Astrocyte of the cerebellum (primary cell): ENCODE measurements at regions not wholly inside any gene's neighbourhood (a gene's known extent, or its start where the extent isn't known, plus 50 kb on each side); places are given as distances from the start of the nearest gene placed in this dataset.

Source experiments
- DNase-seq: peaks from one replicate; pipeline ENCODE4 v3.0.0-alpha.2; 2011; ENCODE audit warnings: low read depth
- H3K4me3 ChIP-seq: 2 replicates; pipeline ENCODE4 v1.5.1; 2011; ENCODE audit warnings: mild to moderate bottlenecking, low read depth, low read length, moderate library complexity
- in situ Hi-C: cut with HindIII; loops from 2 replicates; pipeline ENCODE4 v1.10.0; 2017; ENCODE audit warnings: low sequenced_read_pairs
- TF ChIP-seq, protein P1 (sequence below): IDR thresholded peaks from 2 replicates; pipeline ENCODE4 v1.5.1; 2012; ENCODE audit warnings: low read length, low read depth, moderate library complexity, mild to moderate bottlenecking; ENCODE audit errors: missing control alignments

DNA sequence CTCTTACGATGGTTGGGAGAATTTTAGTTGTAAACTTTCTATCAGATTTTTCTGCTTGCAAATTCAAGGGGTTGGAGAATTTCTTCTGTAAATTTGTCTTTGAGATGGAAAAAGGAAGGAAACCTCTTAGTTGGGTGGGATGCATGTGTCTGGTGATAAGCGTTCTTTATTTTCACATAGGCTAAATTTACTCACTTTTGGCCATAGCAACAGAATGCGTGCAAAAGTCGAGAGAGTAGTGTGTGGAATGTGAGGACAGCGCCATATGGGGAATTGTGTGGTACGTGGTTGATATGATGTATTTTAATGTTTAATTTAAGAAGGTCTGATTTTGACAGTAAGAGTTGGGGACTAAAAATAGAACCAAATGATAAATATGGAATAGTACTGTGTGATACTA, 282.2 kb downstream of the TAF11L14 start:
- in situ Hi-C loops: no loop called here
- TF ChIP-seq, protein P1, sequence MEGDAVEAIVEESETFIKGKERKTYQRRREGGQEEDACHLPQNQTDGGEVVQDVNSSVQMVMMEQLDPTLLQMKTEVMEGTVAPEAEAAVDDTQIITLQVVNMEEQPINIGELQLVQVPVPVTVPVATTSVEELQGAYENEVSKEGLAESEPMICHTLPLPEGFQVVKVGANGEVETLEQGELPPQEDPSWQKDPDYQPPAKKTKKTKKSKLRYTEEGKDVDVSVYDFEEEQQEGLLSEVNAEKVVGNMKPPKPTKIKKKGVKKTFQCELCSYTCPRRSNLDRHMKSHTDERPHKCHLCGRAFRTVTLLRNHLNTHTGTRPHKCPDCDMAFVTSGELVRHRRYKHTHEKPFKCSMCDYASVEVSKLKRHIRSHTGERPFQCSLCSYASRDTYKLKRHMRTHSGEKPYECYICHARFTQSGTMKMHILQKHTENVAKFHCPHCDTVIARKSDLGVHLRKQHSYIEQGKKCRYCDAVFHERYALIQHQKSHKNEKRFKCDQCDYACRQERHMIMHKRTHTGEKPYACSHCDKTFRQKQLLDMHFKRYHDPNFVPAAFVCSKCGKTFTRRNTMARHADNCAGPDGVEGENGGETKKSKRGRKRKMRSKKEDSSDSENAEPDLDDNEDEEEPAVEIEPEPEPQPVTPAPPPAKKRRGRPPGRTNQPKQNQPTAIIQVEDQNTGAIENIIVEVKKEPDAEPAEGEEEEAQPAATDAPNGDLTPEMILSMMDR: no peak
- H3K4me3 ChIP-seq: no peak overlapping the region
- DNase-seq: no peak

DNA sequence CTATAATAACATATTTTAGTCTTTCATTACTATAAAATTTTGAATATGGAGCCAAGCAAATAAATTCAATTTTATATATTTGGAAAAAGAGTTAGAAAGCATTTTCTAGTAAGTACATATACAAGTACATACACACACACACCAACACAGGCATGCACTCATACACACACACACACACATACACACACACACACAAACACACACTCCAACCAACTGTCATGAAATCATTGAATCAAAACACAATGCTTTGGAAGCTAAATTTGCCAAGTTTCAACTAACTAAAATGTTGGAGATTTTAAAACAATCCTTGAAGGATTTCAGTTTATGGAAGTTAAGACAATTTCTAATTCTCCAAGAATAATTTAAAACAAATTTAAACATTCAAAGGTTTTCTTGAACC, 283.2 kb downstream of the TAF11L14 start:
- in situ Hi-C loops: no loop called here

DNA sequence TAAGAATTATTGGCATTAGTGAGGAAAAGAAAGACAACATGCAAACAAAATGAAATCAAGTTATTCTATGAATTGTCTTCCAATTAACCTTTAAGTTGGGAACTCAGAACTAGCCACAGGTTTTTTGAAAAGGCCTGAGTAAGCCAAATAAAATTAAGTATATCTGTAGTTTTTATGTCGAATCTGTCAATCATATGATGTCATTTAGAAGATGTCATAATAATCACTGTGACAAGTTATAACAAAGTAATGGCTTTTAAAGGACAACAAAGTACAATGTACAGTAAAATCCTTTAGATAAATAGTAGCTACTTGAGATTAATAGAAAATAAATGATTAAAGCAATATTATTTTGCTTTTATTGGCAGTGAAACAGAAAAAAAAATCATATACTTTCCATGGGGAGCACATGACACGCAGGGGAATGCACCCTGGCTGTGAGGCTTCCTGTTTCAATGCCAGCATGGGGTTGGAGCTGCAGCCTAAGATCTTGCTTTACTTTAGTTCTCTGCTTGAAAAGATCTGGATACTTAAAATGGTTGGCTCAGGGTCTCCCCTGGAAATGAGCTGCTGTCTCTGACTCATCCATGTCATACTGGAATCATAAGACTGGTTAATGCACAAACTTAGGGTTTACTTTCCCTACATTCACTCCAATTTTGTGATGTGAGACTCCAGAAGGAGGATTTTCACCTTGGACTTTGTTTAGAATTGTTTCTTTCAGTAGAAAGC, 284.3 kb downstream of the TAF11L14 start:
- in situ Hi-C loops: no loop called here
- TF ChIP-seq, protein P1: no peak
- peak; percentile 68 for DNase-seq
- H3K4me3 ChIP-seq: no peak overlapping the region

More for the DNA sequence above, 283.2 kb downstream of the TAF11L14 start:
- TF ChIP-seq, protein P1: no peak
- DNase-seq: no peak
- H3K4me3 ChIP-seq: no peak overlapping the region

DNA sequence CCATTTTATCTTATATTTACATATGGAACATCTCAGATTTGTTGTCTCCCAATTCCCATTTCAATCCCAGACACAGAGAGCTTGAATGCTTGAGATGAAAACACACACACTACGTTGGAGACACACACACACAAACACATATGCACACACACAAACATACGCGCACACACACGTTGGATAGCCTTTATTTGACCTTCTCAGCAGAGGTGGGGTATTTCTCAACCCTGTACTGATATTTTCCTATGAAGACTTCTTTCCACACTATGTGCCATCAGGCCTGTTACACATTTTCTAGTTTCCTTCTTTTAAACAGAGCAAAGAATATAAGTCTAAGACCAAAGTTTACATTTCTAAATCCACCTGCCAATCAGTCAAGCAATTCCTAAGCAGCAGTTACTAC, 291.0 kb downstream of the TAF11L14 start:
- H3K4me3 ChIP-seq: no peak overlapping the region
- no peak for DNase-seq
- TF ChIP-seq, protein P1: no peak
- in situ Hi-C loops: no loop called here

DNA sequence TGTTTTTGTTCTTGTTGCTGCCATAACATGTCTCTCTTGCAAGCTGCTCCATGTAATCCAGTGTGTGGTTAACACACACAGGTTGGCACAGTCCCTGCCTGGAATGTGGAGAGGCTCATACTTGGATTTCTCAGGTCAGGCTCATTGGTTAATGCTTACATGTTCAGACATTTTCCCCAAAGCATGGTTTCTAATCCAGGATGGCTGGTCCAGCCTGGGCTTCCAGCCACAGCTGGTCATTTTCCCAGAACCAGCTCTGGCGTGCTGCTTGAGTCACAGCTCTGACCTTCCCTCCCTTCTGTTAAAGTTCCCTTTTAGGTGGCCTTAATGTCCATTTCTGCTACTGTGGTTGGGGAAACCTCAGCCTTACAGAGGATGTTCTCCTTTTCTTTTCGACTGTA, 294.3 kb downstream of the TAF11L14 start:
- TF ChIP-seq, protein P1: no peak
- DNase-seq: peak; percentile 23
- in situ Hi-C loops: no loop called here
- no peak overlapping the region for H3K4me3 ChIP-seq

DNA sequence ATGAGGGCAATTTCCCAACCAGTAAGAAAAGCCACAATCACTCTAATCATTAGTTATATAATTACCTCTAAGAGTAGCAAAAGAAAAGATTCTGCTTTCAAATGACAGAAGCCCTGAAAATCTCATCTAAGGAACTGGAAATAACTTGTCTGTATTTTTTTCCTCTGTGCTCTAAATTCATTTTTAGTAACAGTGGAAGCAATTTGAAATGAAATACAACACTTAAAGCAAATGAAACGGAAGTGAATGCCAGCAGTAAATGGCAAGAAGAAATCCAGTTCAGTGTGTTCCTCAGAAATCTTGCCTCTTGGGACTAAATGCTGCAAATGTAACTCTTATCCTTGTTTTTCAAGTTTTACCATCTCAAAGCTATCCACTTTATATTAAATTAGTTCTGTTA, 294.9 kb downstream of the TAF11L14 start:
- DNase-seq: no peak
- no peak overlapping the region for H3K4me3 ChIP-seq
- TF ChIP-seq, protein P1: no peak
- in situ Hi-C loops: no loop called here

DNA sequence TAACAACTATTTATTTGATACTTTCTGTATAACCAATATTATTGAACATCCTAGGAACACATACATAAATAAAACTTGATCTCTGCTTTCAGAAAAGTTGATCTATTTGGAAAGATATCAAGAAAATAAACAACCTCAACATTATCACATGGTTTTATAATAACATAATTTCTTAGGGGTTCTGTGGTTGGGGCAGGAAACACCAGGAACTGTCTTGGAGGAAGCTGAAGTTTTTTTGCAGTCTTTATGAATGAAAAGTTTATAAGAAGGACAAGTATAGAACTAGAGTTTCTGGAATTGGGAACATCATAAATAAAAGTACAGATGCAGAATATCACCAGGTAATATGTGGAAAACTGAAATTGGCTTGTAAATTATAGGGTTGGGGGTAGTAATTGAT, 296.1 kb downstream of the TAF11L14 start:
- in situ Hi-C loops: no loop called here
- TF ChIP-seq, protein P1: no peak
- no peak overlapping the region for H3K4me3 ChIP-seq

More for the DNA sequence above, 296.1 kb downstream of the TAF11L14 start:
- no peak for DNase-seq
